Neural cell (in vitro differentiated cells): ENCODE measurements at regions not wholly inside any gene's neighbourhood (a gene's known extent, or its start where the extent isn't known, plus 50 kb on each side); places are given as distances from the start of the nearest gene placed in this dataset.

Experiments
- H2AFZ ChIP-seq: fragments of 200-600, 300-800 bp; sonication (generic), shearing (Covaris generic); 2 replicates; pipeline ENCODE4 v1.6.0; 2014; ENCODE audit warnings: low read depth, mild to moderate bottlenecking, antibody characterized with exemption, low read length, moderate library complexity
- H3F3A ChIP-seq: fragments of 200-600 bp; shearing (Covaris generic); 2 replicates; pipeline ENCODE4 v1.6.1; 2016; ENCODE audit warnings: mild to moderate bottlenecking, moderate library complexity, mixed read lengths, antibody characterized with exemption, low read length; ENCODE audit not compliant: insufficient read depth, poor library complexity, severe bottlenecking
- H3K27ac ChIP-seq: fragments of 200-600, 300-800 bp; sonication (generic), shearing (Covaris generic); 2 replicates; pipeline ENCODE4 v1.5.1; 2014; ENCODE audit warnings: mild to moderate bottlenecking, low read length, moderate library complexity
- H3K27me3 ChIP-seq: fragments of 300-800, 200-600 bp; sonication (generic), shearing (Covaris generic); 2 replicates; pipeline ENCODE4 v1.6.0; 2014; ENCODE audit warnings: mild to moderate bottlenecking, low read depth, low read length, moderate library complexity; ENCODE audit not compliant: insufficient read depth
- H3K36me3 ChIP-seq: fragments of 300-800, 200-600 bp; sonication (generic), shearing (Covaris generic); 2 replicates; pipeline ENCODE4 v1.5.1; 2014; ENCODE audit warnings: mild to moderate bottlenecking, antibody characterized with exemption, low read length, moderate library complexity; ENCODE audit not compliant: insufficient read depth
- H3K4me2 ChIP-seq: fragments of 300-800, 200-600 bp; sonication (generic), shearing (Covaris generic); 2 replicates; pipeline ENCODE4 v1.6.0; 2014; ENCODE audit warnings: mild to moderate bottlenecking, low read length
- H3K4me3 ChIP-seq: fragments of 300-800, 200-600 bp; sonication (generic), shearing (Covaris generic); 2 replicates; pipeline ENCODE4 v1.5.1; 2014; ENCODE audit warnings: mild to moderate bottlenecking, low read length, moderate library complexity
- H3K79me2 ChIP-seq: fragments of 200-600 bp; shearing (Covaris generic); replicated peaks from 2 replicates; pipeline ENCODE4 v1.6.0; 2014; ENCODE audit warnings: mild to moderate bottlenecking, low read length, moderate library complexity; ENCODE audit not compliant: insufficient read depth
- H3K9ac ChIP-seq: fragments of 300-800, 200-600 bp; sonication (generic), shearing (Covaris generic); 2 replicates; pipeline ENCODE4 v1.6.1; 2016; ENCODE audit warnings: mild to moderate bottlenecking, low read length, mixed read lengths
- H3K9me2 ChIP-seq: fragments of 200-600 bp; shearing (Covaris generic); 2 replicates; pipeline ENCODE4 v1.6.1; 2016; ENCODE audit warnings: mild to moderate bottlenecking, low read length, mixed read lengths; ENCODE audit not compliant: insufficient read depth
- H3K9me3 ChIP-seq: fragments of 200-600, 300-800 bp; sonication (generic), shearing (Covaris generic); 2 replicates; pipeline ENCODE4 v1.6.1; 2016; ENCODE audit warnings: mild to moderate bottlenecking, mixed run types, low read length, moderate library complexity, mixed read lengths
- H4K20me1 ChIP-seq: fragments of 200-600 bp; shearing (Covaris generic); 2 replicates; pipeline ENCODE4 v1.6.1; 2016; ENCODE audit warnings: mild to moderate bottlenecking, mixed run types; ENCODE audit not compliant: insufficient read depth
- EP300 ChIP-seq: fragments of 450-650 bp; conservative IDR thresholded peaks from 2 replicates; pipeline ENCODE4 v1.6.1; 2014; ENCODE audit warnings: antibody characterized with exemption, mild to moderate bottlenecking, moderate library complexity; ENCODE audit not compliant: poor library complexity, severe bottlenecking
- EZH2 ChIP-seq: fragments of 200-600, 300-800 bp; shearing (Covaris generic), sonication (generic); IDR thresholded peaks from 2 replicates; pipeline ENCODE4 v1.6.1; 2014; ENCODE audit warnings: antibody characterized with exemption, low read length, borderline replicate concordance, mild to moderate bottlenecking; ENCODE audit not compliant: insufficient read depth, poor library complexity, severe bottlenecking
- MXI1 ChIP-seq: fragments of 450-650 bp; conservative IDR thresholded peaks from 2 replicates; pipeline ENCODE4 v1.6.1; 2014; ENCODE audit warnings: antibody characterized with exemption, mild to moderate bottlenecking; ENCODE audit not compliant: poor library complexity, severe bottlenecking
- POLR2AphosphoS5 ChIP-seq: IDR thresholded peaks from 2 replicates; pipeline ENCODE4 v1.6.1; 2012
- RAD21 ChIP-seq: fragments of 450-650 bp; conservative IDR thresholded peaks from 2 replicates; pipeline ENCODE4 v1.6.1; 2014; ENCODE audit warnings: antibody characterized with exemption, mild to moderate bottlenecking, moderate library complexity
- SMC3 ChIP-seq: fragments of 450-650 bp; conservative IDR thresholded peaks from 2 replicates; pipeline ENCODE4 v1.6.1; 2014; ENCODE audit warnings: antibody characterized with exemption, mild to moderate bottlenecking, moderate library complexity; ENCODE audit not compliant: poor library complexity
- TAF1 ChIP-seq: IDR thresholded peaks from 2 replicates; pipeline ENCODE4 v1.6.1; 2012; ENCODE audit warnings: low read depth
- TF ChIP-seq, protein P1 (sequence below): fragments of 450-650 bp; IDR thresholded peaks from 2 replicates; pipeline ENCODE4 v1.5.1; 2014; ENCODE audit warnings: antibody characterized with exemption, mild to moderate bottlenecking, moderate library complexity; ENCODE audit not compliant: poor library complexity, severe bottlenecking
- TF ChIP-seq, protein P2 (sequence below): IDR thresholded peaks from 2 replicates; pipeline ENCODE4 v1.6.1; 2012; ENCODE audit warnings: borderline replicate concordance

DNA sequence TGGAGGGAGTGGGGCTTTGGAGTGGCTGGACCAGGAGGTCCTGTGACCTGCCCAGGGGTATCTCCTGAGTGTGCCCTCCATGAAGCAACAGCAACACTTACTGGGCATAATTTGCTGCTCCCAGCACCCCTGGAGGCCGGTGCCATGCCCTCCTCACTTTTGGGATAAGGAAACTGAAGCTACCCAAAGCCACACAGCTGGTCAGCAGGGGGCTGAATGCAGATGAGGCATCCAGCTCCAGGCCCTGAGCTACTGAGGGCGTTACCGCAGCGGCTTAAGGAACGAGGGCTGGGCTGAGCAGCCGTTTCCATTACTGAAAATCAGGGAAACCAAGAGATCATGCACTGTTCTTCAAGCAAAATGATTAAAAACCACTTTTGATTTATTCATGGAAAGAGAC is 408.9 kb downstream of the GLRX3 start:
- H3K9ac ChIP-seq: no peak overlapping the region
- no peaks in the 10 kb centered on the region for H3F3A ChIP-seq
- H4K20me1 ChIP-seq: no peaks in the 10 kb centered on the region
- H3K9me2 ChIP-seq: no peaks in the 10 kb centered on the region
- no peaks in the 10 kb centered on the region for H3K27me3 ChIP-seq
- no peaks in the 10 kb centered on the region for H3K36me3 ChIP-seq
- no peak overlapping the region for H2AFZ ChIP-seq
- no peaks in the 10 kb centered on the region for H3K79me2 ChIP-seq
- TF ChIP-seq RAD21 (no peak), EZH2 (no peak), POLR2AphosphoS5 (no peak), SMC3 (no peak), EP300 (no peak), TAF1 (no peak), MXI1 (no peak)
- TF ChIP-seq, protein P1, sequence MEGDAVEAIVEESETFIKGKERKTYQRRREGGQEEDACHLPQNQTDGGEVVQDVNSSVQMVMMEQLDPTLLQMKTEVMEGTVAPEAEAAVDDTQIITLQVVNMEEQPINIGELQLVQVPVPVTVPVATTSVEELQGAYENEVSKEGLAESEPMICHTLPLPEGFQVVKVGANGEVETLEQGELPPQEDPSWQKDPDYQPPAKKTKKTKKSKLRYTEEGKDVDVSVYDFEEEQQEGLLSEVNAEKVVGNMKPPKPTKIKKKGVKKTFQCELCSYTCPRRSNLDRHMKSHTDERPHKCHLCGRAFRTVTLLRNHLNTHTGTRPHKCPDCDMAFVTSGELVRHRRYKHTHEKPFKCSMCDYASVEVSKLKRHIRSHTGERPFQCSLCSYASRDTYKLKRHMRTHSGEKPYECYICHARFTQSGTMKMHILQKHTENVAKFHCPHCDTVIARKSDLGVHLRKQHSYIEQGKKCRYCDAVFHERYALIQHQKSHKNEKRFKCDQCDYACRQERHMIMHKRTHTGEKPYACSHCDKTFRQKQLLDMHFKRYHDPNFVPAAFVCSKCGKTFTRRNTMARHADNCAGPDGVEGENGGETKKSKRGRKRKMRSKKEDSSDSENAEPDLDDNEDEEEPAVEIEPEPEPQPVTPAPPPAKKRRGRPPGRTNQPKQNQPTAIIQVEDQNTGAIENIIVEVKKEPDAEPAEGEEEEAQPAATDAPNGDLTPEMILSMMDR: no peak
- TF ChIP-seq, protein P2, sequence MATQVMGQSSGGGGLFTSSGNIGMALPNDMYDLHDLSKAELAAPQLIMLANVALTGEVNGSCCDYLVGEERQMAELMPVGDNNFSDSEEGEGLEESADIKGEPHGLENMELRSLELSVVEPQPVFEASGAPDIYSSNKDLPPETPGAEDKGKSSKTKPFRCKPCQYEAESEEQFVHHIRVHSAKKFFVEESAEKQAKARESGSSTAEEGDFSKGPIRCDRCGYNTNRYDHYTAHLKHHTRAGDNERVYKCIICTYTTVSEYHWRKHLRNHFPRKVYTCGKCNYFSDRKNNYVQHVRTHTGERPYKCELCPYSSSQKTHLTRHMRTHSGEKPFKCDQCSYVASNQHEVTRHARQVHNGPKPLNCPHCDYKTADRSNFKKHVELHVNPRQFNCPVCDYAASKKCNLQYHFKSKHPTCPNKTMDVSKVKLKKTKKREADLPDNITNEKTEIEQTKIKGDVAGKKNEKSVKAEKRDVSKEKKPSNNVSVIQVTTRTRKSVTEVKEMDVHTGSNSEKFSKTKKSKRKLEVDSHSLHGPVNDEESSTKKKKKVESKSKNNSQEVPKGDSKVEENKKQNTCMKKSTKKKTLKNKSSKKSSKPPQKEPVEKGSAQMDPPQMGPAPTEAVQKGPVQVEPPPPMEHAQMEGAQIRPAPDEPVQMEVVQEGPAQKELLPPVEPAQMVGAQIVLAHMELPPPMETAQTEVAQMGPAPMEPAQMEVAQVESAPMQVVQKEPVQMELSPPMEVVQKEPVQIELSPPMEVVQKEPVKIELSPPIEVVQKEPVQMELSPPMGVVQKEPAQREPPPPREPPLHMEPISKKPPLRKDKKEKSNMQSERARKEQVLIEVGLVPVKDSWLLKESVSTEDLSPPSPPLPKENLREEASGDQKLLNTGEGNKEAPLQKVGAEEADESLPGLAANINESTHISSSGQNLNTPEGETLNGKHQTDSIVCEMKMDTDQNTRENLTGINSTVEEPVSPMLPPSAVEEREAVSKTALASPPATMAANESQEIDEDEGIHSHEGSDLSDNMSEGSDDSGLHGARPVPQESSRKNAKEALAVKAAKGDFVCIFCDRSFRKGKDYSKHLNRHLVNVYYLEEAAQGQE: no peak
- no peak overlapping the region for H3K4me2 ChIP-seq
- H3K4me3 ChIP-seq: no peak overlapping the region
- no peaks in the 10 kb centered on the region for H3K9me3 ChIP-seq
- H3K27ac ChIP-seq: no peak overlapping the region

DNA sequence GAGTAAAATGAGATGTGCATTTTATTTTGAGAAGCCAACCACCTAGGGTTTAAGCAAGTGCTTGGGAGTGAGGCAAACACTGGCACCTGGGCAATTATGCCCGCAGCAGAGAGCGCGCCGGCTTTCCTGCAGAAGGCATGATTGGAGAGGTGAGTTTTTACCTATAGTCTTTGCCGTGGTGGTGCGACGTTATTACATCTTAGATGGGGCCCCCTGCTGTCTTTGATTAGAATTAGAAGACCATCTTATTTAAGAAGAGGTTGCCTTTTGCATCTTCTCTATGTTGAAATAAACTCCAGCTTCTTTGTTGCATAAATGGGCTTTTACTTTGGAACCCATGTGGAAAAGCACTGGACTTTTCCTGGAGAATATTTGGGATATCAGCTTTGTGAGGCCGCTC is 409.5 kb downstream of the GLRX3 start:
- H3K27ac ChIP-seq: no peak overlapping the region
- no peak overlapping the region for H3K9ac ChIP-seq

More for the DNA sequence above, 409.5 kb downstream of the GLRX3 start:
- Histone ChIP-seq H4K20me1 (no peaks in the 10 kb centered on the region), H3K36me3 (no peaks in the 10 kb centered on the region), H3K9me2 (no peaks in the 10 kb centered on the region), H2AFZ (no peak overlapping the region), H3K4me2 (no peak overlapping the region), H3F3A (no peaks in the 10 kb centered on the region), H3K27me3 (no peaks in the 10 kb centered on the region), H3K9me3 (no peaks in the 10 kb centered on the region), H3K4me3 (no peak overlapping the region), H3K79me2 (no peaks in the 10 kb centered on the region)
- TF ChIP-seq, protein P2: no peak
- no peak for TF ChIP-seq RAD21
- TF ChIP-seq EZH2: no peak
- no peak for TF ChIP-seq TAF1
- TF ChIP-seq MXI1: no peak
- TF ChIP-seq, protein P1: no peak
- no peak for TF ChIP-seq EP300
